HG02610 (cell line): ENCODE measurements at regions not wholly inside any gene's neighbourhood (a gene's known extent, or its start where the extent isn't known, plus 50 kb on each side); places are given as distances from the start of the nearest gene placed in this dataset.

ENCODE experiments used
- ATAC-seq: cut with Tn5 transposase; IDR thresholded peaks from one replicate; pipeline ENCODE4 v1.9.1; 2021; ENCODE audit warnings: mild to moderate bottlenecking, moderate library complexity; ENCODE audit not compliant: unreplicated experiment

DNA sequence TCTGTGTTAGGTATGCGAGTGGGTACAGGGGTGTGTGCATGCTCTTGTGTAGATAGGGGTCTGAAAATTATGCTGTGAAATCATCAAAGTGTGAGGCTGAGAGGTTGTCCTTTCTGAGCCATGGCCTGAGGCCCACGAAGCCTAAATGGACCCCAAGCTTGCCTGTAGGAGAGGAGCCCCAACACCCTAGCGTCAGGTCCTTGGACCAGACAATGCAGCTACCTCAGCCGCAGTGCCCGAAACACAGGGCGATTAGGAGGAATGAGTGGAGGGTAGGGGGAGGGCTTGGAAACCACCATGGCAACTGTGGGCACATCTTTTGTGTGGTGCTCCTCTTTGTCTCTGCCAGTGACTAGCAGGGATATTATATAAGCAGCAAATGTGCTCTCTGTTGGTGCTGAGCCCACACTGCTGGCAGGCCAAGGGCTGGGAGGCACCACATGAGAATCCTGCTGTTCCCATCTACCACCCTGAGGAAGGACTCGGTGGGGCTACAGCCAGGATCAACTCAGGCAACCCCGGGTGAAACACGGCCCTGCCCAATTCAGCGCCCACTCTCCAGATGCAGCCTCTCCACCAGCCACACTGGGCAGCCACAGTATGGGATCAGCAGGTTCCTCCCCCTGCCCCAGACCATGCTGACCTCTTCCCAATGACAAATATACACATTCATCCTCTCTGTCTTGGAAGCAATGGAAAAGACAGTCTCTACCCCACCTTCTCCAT, 84.6 kb upstream of the FSTL4 start:
- no peak for ATAC-seq

GRCh38 chr5:133696006-133696584, 83.8 kb upstream of the FSTL4 start:
- no peak for ATAC-seq

DNA sequence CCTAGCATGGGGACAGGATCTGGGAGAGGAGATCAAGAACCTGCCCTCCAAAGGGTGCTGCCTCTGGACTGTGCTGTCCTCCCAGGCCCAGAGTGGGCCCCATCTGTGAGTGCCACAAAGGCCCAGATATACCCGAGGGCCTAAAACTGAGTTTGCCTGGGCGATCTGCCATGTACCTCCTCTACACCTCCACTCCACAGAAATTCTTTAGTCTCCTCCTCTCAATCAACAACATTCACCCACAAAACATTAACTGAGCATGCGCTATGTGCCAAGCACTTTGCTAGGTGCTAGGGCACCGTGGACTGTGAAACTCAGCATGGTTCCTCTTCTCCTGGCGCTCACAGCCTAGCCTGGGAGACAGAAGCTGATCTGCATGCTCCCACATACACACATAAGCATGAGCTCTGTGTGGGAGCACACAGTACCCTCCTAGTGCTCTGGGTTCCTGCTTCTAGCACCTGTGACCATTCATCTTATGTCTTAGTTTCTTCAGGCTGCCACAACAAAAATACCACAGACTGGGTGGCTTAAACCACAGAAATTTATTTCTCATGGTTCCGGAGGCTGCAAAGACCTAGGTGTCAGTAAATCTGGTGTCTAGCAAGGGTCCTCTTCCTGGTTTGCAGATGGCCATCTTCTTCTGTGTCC, 82.0 kb upstream of the FSTL4 start:
- ATAC-seq, result no peak

DNA sequence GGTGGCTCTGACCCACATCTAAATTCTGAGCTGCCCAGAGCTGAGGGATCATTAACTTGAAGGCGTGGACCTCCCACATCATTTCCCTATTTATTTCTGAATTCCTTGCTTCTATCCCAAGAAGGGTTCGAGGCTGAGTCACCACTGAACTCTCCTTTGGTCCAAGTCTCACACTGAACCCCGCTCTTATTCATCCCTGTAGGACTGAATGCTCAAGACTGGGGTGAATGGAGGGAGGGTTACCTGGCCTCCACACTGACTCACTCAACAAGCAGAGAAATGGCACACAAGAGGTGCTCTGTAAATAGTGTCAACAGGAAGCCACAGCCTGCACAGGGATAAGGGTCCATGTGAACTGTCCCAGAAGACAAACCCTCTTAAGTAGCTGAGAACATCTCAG, 79.1 kb upstream of the FSTL4 start:
- ATAC-seq, result no peak

DNA sequence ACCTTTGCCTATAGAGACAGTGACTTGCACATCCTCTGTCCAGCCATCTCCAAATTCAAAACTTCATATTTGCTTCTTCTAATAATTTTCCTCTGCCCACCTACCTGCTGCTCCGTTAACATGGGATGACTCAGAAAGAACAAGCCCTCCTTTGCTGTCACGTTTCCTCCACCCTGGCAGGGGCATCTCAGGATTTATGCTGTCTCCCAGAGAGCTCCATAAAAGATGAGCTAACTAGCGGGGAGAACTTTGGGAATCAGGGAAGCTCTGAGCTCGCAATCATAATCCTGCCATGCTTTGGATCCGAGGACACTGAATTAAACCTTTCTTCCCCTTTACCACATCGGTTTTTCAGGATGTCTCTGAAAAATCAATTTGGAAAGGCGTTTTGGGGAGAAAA, 78.4 kb upstream of the FSTL4 start:
- no peak for ATAC-seq

GRCh38 chr5:133688391-133688790, 76.0 kb upstream of the FSTL4 start:
- peak; percentile 62 for ATAC-seq

GRCh38 chr5:133687212-133688061, 75.1 kb upstream of the FSTL4 start:
- ATAC-seq, result no peak

GRCh38 chr5:133686566-133686965, 74.2 kb upstream of the FSTL4 start:
- ATAC-seq, result no peak

GRCh38 chr5:133685402-133686018, 73.2 kb upstream of the FSTL4 start:
- no peak for ATAC-seq

GRCh38 chr5:133683646-133684596, 71.6 kb upstream of the FSTL4 start:
- no peak for ATAC-seq

- ATAC-seq, result no peak
Measured at GRCh38 chr5:133682451-133682850, 70.1 kb upstream of the FSTL4 start.

GRCh38 chr5:133681896-133682295, 69.6 kb upstream of the FSTL4 start:
- no peak for ATAC-seq

GRCh38 chr5:133680830-133681565, 68.7 kb upstream of the FSTL4 start:
- no peak for ATAC-seq

DNA sequence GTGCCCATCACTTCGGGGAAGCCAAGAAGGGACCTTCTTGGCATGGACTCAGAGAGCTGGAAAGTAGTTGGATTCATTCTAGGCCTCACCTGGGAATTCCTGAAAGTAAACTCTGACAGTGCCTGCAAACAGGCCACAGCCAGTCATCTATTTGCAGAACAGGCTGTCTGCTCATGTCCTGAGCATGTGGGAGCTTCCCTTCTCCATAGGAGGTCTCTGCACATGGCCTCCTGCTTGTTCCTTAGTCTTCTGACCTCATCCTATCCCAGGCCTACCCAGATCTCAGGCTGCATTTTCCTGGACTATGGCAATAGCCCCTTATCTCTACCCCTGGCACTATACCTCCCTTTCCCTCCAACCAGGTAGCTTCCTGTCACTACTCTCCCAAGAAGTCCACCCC, 67.2 kb upstream of the FSTL4 start:
- no peak for ATAC-seq

DNA sequence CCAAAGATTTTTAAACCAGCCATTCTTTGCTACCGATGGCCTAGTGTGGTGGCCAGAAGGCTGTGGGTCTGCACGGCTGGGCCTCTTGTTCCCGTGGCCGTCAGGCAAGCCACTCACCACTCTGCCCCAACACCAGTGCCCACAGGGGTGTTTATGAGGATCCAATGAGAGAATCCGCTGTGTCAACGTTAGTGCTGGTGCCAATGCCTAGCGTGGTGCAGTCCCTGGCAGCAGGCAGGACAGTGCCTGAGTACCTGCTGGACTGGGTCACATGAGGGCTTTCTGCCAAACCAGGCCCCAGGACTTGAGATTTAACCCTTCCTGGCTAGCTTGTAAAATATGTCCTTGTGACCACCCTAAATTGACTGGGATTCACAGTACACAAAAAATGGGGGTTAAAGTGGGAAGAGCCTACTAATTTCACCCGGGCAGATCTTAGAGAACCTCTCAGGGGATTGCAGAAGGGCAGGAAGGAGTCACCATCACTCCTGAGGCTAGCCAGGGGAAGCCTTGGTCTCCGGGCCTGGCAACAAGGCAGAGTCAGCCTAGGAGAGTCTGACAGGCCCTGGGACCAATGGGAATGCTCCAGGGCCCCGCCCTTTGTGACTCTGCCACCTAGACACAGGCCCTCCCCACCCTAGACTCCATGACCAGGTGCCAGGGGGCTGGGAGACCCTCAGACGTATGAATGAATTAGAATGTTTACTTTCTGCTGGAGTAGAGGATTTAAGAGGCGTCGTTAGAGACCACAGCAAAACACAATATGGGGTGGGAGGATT, 63.2 kb upstream of the FSTL4 start:
- no peak for ATAC-seq

- no peak for ATAC-seq
Measured at GRCh38 chr5:133670336-133670735, 58.0 kb upstream of the FSTL4 start.

DNA sequence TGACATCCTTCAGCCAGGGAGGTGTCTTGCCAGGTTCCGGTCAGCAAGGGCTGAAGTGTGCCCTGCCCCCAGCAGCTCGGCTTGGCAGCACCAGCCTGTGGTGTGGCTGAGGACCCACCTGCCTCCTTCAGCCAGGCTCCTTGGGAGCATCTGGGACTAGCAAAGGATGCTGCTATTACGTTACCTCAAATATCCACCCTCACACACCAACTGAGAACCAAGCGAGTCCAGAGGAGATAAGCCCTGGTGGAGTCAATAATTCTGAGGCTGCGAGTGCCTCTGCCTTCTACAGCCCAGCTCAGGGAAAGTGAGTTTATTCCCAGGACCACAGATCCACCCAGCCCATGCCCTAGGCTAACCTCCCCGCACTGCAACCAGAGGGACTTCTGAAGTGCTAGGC, 57.1 kb upstream of the FSTL4 start:
- ATAC-seq, result no peak

DNA sequence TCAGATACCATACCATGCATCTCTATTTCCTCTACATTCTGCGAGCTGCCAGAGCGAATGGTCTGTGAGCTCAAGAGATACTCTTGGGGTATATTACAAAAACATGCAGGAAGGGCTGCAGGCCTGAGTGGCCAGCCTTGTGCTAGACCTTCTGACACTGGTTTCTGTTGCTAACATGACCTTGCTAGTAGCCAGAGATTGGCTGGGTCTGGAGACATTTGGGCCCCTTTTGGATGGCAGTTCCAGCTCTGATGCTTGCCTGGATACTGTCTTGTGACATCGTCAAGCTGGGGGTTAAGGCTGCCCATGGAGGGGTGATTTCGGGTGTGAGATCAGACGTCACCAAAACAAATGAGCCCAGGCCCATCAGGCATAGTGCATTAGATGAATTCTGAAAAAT, 56.1 kb upstream of the FSTL4 start:
- no peak for ATAC-seq
